ENCODE measurements at regions not wholly inside any gene's neighbourhood (a gene's known extent, or its start where the extent isn't known, plus 50 kb on each side); places are given as distances from the start of the nearest gene placed in this dataset.

DNA sequence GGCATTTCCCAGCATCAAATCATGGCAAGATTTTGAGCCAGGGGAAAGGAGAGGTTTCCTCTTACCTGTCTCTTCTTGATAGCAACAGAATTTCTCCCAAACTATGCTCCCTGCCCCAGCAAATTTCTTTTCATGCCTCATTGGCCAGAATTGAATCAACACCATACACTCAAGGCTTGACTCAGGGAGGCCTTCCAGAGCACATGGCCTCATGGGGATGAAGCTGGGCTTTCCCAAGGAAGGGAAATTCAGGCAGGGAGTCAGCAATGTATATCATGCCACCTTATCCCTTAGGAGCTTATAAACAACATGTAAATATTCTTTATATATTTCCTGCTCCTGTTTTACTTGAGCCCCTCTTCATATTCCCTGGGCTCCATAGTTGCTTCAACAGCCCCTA lies 62.1 kb downstream of the ARF6 start (continued):
- TF ChIP-seq, protein P1, sequence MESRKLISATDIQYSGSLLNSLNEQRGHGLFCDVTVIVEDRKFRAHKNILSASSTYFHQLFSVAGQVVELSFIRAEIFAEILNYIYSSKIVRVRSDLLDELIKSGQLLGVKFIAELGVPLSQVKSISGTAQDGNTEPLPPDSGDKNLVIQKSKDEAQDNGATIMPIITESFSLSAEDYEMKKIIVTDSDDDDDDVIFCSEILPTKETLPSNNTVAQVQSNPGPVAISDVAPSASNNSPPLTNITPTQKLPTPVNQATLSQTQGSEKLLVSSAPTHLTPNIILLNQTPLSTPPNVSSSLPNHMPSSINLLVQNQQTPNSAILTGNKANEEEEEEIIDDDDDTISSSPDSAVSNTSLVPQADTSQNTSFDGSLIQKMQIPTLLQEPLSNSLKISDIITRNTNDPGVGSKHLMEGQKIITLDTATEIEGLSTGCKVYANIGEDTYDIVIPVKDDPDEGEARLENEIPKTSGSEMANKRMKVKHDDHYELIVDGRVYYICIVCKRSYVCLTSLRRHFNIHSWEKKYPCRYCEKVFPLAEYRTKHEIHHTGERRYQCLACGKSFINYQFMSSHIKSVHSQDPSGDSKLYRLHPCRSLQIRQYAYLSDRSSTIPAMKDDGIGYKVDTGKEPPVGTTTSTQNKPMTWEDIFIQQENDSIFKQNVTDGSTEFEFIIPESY (IDR thresholded peaks at IDR 0.05) = no peak
- no peak for TF ChIP-seq NR2F2 (IDR thresholded peaks at IDR 0.05)
- TF ChIP-seq HNF4G (IDR thresholded peaks at IDR 0.05) = no peak
- TF ChIP-seq JUND (IDR thresholded peaks at IDR 0.05) = no peak
- TF ChIP-seq GABPA (IDR thresholded peaks at IDR 0.05 in 1 of 2, conservative IDR thresholded peaks at IDR 0.05 in 1 of 2) = no peak

DNA sequence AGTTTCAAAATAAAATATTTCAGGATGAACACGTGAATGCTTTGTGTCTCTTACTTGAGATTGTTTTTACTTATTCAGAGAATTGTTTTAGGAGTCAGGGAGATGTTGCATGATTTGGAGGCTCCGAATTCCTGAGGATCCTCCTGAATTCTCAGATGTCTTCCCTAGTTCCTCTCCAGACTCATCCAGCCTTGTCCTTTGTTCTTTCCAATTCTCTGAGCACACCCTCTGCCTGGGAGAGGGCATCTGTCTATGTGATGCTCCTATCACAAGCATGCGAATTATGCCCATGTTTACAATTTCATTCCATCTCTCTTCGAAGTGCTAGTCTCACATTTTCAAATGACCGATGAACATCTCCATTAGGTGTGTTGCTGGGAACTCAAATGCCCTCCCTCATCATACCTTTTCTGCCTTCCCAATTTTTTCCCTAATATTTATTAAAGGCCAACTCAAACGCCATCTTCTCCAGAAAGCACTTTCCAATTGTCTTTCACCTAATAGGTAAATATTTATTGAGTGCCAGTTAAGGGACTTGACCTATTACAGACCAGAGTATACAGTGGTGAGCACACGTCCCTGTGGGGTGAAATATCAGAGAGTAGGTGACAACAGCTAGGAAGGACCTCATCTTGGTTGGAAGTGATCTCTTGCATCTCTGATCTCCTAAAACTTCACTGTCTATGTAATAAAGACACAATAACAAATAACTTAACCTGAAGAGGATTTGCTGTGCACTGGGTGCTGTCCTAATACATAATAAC lies 64.4 kb downstream of the ARF6 start:
- Histone ChIP-seq H3K27ac (ENCODE audit: low read depth in 1 of 2, low read length in 2 of 2) (no peak overlapping the region), H3K9ac (ENCODE audit: low read depth in 1 of 2, low read length in 2 of 2) (no peak overlapping the region), H3K36me3 (ENCODE audit: control insufficient read depth in 4 of 4, insufficient read depth in 3 of 4, low read depth in 1 of 4, low read length in 3 of 4) (no peaks in the 10 kb centered on the region), H3K4me3 (ENCODE audit: low read depth in 1 of 3, low read length in 3 of 3) (no peak overlapping the region), H3K9me3 (ENCODE audit: control insufficient read depth in 4 of 4, low read length in 3 of 4) (no peaks in the 10 kb centered on the region), H3K4me1 (ENCODE audit: control insufficient read depth in 4 of 4, insufficient read depth in 4 of 4, low read length in 3 of 4) (peaks cover 0 to 5% (median 0%) of the 10 kb centered on the region in 4 donors), H3K27me3 (ENCODE audit: control insufficient read depth in 4 of 4, insufficient read depth in 4 of 4, low read length in 3 of 4) (no peaks in the 10 kb centered on the region)
- TF ChIP-seq RAD21 (IDR thresholded peaks at IDR 0.05) (no peak), YY1 (IDR thresholded peaks at IDR 0.05) (no peak), NR2F2 (IDR thresholded peaks at IDR 0.05) (no peak), FOXA2 (IDR thresholded peaks at IDR 0.05) (no peak), EGR1 (IDR thresholded peaks at IDR 0.05; ENCODE audit: low read depth in 2 of 2) (no peak), FOXA1 (IDR thresholded peaks at IDR 0.05) (no peak)
- TF ChIP-seq, protein P2, sequence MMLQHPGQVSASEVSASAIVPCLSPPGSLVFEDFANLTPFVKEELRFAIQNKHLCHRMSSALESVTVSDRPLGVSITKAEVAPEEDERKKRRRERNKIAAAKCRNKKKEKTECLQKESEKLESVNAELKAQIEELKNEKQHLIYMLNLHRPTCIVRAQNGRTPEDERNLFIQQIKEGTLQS (IDR thresholded peaks at IDR 0.05) = no peak
- TF ChIP-seq, protein P3, sequence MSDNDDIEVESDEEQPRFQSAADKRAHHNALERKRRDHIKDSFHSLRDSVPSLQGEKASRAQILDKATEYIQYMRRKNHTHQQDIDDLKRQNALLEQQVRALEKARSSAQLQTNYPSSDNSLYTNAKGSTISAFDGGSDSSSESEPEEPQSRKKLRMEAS (IDR thresholded peaks at IDR 0.05) = no peak
- DNase-seq (ENCODE audit: low spot score) = no peak
- WGBS = 75% methylated on average over 7 of the region's 7 CpGs

DNA sequence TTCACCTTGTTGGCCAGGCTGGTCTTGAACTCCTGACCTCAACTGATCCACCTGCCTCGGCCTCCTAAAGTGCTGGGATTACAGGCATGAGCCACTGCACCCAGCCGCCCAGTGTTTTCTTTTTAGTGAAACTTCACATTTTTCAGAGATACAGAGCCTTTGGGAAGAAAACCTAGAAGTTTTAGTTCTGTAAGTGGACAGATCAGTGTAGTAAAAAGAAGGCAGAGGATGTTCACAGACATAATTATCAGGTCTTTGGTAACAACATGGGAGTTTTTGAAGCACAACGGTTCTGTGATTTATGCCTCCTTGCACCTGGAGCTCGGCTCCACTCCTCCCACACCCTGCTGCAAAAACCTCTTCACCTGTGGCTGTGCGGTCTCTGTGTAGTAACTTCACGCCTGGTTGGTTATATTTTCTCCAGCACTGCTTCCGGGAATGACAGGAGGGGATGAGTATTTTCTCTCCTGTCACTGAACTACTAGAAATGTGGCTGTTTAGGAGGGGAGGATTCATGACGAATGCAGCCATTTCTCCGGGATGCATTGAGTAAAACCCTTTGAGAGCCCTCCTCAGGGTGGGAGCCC lies 67.0 kb downstream of the ARF6 start:
- Histone ChIP-seq H3K4me3 (ENCODE audit: low read depth in 1 of 3, low read length in 3 of 3) (no peak overlapping the region), H3K36me3 (ENCODE audit: control insufficient read depth in 4 of 4, insufficient read depth in 3 of 4, low read depth in 1 of 4, low read length in 3 of 4) (no peaks in the 10 kb centered on the region), H3K27me3 (ENCODE audit: control insufficient read depth in 4 of 4, insufficient read depth in 4 of 4, low read length in 3 of 4) (no peaks in the 10 kb centered on the region), H3K4me1 (ENCODE audit: control insufficient read depth in 4 of 4, insufficient read depth in 4 of 4, low read length in 3 of 4) (peaks cover 0 to 17% (median 7%) of the 10 kb centered on the region in 4 donors), H3K9ac (ENCODE audit: low read depth in 1 of 2, low read length in 2 of 2) (no peak overlapping the region), H3K27ac (ENCODE audit: low read depth in 1 of 2, low read length in 2 of 2) (no peak overlapping the region), H3K9me3 (ENCODE audit: control insufficient read depth in 4 of 4, low read length in 3 of 4) (no peaks in the 10 kb centered on the region)
- 74% methylated on average over 9 of the region's 9 CpGs for WGBS
- TF ChIP-seq SP1 (IDR thresholded peaks at IDR 0.05) = no peak
- TF ChIP-seq, protein P4, sequence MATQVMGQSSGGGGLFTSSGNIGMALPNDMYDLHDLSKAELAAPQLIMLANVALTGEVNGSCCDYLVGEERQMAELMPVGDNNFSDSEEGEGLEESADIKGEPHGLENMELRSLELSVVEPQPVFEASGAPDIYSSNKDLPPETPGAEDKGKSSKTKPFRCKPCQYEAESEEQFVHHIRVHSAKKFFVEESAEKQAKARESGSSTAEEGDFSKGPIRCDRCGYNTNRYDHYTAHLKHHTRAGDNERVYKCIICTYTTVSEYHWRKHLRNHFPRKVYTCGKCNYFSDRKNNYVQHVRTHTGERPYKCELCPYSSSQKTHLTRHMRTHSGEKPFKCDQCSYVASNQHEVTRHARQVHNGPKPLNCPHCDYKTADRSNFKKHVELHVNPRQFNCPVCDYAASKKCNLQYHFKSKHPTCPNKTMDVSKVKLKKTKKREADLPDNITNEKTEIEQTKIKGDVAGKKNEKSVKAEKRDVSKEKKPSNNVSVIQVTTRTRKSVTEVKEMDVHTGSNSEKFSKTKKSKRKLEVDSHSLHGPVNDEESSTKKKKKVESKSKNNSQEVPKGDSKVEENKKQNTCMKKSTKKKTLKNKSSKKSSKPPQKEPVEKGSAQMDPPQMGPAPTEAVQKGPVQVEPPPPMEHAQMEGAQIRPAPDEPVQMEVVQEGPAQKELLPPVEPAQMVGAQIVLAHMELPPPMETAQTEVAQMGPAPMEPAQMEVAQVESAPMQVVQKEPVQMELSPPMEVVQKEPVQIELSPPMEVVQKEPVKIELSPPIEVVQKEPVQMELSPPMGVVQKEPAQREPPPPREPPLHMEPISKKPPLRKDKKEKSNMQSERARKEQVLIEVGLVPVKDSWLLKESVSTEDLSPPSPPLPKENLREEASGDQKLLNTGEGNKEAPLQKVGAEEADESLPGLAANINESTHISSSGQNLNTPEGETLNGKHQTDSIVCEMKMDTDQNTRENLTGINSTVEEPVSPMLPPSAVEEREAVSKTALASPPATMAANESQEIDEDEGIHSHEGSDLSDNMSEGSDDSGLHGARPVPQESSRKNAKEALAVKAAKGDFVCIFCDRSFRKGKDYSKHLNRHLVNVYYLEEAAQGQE (IDR thresholded peaks at IDR 0.05) = no peak
- no peak for TF ChIP-seq GABPA (IDR thresholded peaks at IDR 0.05 in 1 of 2, conservative IDR thresholded peaks at IDR 0.05 in 1 of 2)
- TF ChIP-seq, protein P3 (IDR thresholded peaks at IDR 0.05) = no peak
- TF ChIP-seq RAD21 (IDR thresholded peaks at IDR 0.05) = no peak
- TF ChIP-seq EGR1 (IDR thresholded peaks at IDR 0.05; ENCODE audit: low read depth in 2 of 2) = no peak
- no peak for TF ChIP-seq FOXA2 (IDR thresholded peaks at IDR 0.05)
- no peak for TF ChIP-seq YY1 (IDR thresholded peaks at IDR 0.05)
- TF ChIP-seq, protein P1 (IDR thresholded peaks at IDR 0.05) = no peak
- TF ChIP-seq HNF4G (IDR thresholded peaks at IDR 0.05) = no peak
- no peak for TF ChIP-seq JUND (IDR thresholded peaks at IDR 0.05)
- no peak for TF ChIP-seq TAF1 (conservative IDR thresholded peaks at IDR 0.05)
- TF ChIP-seq, protein P2 (IDR thresholded peaks at IDR 0.05) = no peak
- TF ChIP-seq, protein P5, sequence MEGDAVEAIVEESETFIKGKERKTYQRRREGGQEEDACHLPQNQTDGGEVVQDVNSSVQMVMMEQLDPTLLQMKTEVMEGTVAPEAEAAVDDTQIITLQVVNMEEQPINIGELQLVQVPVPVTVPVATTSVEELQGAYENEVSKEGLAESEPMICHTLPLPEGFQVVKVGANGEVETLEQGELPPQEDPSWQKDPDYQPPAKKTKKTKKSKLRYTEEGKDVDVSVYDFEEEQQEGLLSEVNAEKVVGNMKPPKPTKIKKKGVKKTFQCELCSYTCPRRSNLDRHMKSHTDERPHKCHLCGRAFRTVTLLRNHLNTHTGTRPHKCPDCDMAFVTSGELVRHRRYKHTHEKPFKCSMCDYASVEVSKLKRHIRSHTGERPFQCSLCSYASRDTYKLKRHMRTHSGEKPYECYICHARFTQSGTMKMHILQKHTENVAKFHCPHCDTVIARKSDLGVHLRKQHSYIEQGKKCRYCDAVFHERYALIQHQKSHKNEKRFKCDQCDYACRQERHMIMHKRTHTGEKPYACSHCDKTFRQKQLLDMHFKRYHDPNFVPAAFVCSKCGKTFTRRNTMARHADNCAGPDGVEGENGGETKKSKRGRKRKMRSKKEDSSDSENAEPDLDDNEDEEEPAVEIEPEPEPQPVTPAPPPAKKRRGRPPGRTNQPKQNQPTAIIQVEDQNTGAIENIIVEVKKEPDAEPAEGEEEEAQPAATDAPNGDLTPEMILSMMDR (IDR thresholded peaks at IDR 0.05; ENCODE audit: low read depth, low read length, missing input control) = no peak
- no peak for TF ChIP-seq HNF4A (conservative IDR thresholded peaks at IDR 0.05)
- DNase-seq (ENCODE audit: low spot score) = no peak
